PFSK-1 (cell line): ENCODE measurements at regions not wholly inside any gene's neighbourhood (a gene's known extent, or its start where the extent isn't known, plus 50 kb on each side); places are given as distances from the start of the nearest gene placed in this dataset.

ENCODE experiments used
- FOXP2 ChIP-seq: optimal IDR thresholded peaks from 2 replicates; pipeline ENCODE3; 2011; ENCODE audit warnings: borderline replicate concordance, control low read depth, inconsistent platforms; ENCODE audit not compliant: insufficient read depth; ENCODE audit errors: extremely low read length, extremely low read depth
- POLR2AphosphoS5 ChIP-seq: IDR thresholded peaks from 2 replicates; pipeline ENCODE4 v1.6.1; 2012; ENCODE audit warnings: low read depth, mild to moderate bottlenecking, control low read depth, low read length, moderate library complexity
- REST ChIP-seq, 2 experiments: IDR thresholded peaks; 2 replicates each; pipeline versions ENCODE4 v1.6.1 to v1.8.0; 2011 to 2012; ENCODE audit warnings: low read depth in 2 of 2, low read length in 2 of 2, control low read depth in 1 of 2, inconsistent platforms in 1 of 2, mild to moderate bottlenecking in 1 of 2, moderate library complexity in 1 of 2; ENCODE audit not compliant: insufficient read depth in 1 of 2
- SIN3A ChIP-seq: IDR thresholded peaks from 2 replicates; pipeline ENCODE4 v1.6.1; 2012; ENCODE audit warnings: mild to moderate bottlenecking, low read length, moderate library complexity, borderline replicate concordance; ENCODE audit not compliant: insufficient read depth
- TAF1 ChIP-seq: IDR thresholded peaks from 2 replicates; pipeline ENCODE4 v1.6.1; 2012; ENCODE audit warnings: low read length, control low read depth, borderline replicate concordance; ENCODE audit not compliant: insufficient read depth

- TF ChIP-seq SIN3A (no peak), POLR2AphosphoS5 (no peak), FOXP2 (no peak), TAF1 (no peak), REST (IDR thresholded peaks at IDR 0.05; ENCODE audit: insufficient read depth in 1 of 2, low read depth in 2 of 2, low read length in 2 of 2) (no peak)
These were observed 154.2 kb upstream of the HMHB1 start for GRCh38 chr5:143657647-143658285.

- TF ChIP-seq POLR2AphosphoS5 (no peak), REST (IDR thresholded peaks at IDR 0.05; ENCODE audit: insufficient read depth in 1 of 2, low read depth in 2 of 2, low read length in 2 of 2) (no peak)
These were observed 158.1 kb upstream of the HMHB1 start for GRCh38 chr5:143653766-143654282.

- no peak for TF ChIP-seq POLR2AphosphoS5
These were observed 158.7 kb upstream of the HMHB1 start for GRCh38 chr5:143653256-143653655.

GRCh38 chr5:143652108-143652700 is 159.8 kb upstream of the HMHB1 start:
- TF ChIP-seq TAF1 (no peak), REST (IDR thresholded peaks at IDR 0.05; ENCODE audit: insufficient read depth in 1 of 2, low read depth in 2 of 2, low read length in 2 of 2) (no peak), SIN3A (no peak), POLR2AphosphoS5 (no peak), FOXP2 (no peak)

- TF ChIP-seq POLR2AphosphoS5 (no peak), REST (IDR thresholded peaks at IDR 0.05; ENCODE audit: insufficient read depth in 1 of 2, low read depth in 2 of 2, low read length in 2 of 2) (no peak), FOXP2 (no peak), TAF1 (no peak), SIN3A (no peak)
These were observed 161.9 kb upstream of the HMHB1 start for GRCh38 chr5:143649937-143650621.
